ENCODE measurements at regions not wholly inside any gene's neighbourhood (a gene's known extent, or its start where the extent isn't known, plus 50 kb on each side); places are given as distances from the start of the nearest gene placed in this dataset.

DNA sequence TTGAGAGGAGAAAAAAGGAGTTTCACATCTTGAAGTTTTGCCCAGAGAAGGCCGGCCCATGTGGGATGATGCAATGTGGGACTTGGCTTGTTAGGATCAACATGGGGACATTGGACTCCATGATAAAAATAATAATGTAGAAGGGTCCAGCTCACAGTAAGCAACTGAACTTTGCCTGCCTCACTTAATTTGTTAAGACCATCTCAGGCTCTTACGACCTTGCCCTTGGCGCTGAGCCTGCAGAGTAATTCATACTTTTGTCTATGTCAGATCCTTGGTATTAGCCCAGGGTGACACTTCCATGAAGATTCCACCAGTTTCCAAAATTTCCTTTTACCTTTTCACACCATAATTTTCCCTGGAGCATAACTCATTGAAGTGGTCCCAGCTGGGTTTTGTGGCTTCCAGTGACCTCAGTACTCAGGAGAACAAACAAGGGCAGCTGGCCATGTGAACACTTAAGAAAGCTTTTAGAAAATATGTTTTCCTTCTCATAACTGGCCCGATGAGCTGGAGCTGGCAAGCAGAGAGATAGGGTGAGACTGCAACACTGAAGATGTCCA, 315.4 kb upstream of the RASGRP1 start:
- in situ Hi-C loops (cut with HindIII; ENCODE audit: low pct_unique_long_range_greater_than_20kb, low sequenced_read_pairs) = no loop called here
- no peak for DNase-seq (ENCODE audit: low read depth)

DNA sequence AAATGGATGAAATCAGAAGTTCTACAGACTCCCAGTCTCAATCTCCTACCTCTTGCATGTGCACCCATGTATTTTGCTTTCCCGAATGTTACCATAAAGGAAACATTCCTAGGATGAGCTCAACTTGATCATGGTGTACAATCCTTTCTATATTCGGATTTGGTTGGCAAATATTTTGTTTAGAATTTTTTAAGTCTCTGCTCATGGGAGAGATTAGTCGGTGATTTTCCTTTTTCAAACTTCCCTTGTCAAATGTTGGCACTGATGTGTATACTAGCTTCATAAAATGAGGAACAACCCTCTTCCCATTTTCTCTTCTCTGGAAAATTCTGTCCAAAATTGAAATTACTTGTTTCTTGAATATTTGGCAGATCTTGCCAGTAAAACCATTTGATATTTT, 317.6 kb upstream of the RASGRP1 start:
- DNase-seq (ENCODE audit: low read depth) = no peak
- in situ Hi-C loops (cut with HindIII; ENCODE audit: low pct_unique_long_range_greater_than_20kb, low sequenced_read_pairs) = no loop called here

DNA sequence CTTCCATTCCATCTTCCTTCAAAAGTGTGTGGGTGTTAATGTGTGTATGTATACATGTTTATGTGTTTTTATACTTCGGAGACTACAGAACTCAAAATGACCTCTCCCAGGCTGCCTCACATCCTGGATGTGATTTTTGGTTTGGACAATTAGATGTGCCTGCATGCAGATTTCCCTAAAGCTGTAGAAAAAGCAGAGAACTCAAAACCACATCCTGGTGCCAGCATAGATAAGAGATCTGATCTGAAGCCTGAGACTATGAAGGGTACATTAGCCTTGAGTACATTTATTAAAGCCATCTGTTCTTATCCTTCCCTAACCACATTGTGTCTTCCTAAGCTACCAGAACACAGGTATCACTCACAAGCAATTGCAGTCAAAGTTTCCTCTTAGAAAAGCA, 319.4 kb upstream of the RASGRP1 start:
- in situ Hi-C loops (cut with HindIII; ENCODE audit: low pct_unique_long_range_greater_than_20kb, low sequenced_read_pairs) = no loop called here
- DNase-seq (ENCODE audit: low read depth) = no peak

DNA sequence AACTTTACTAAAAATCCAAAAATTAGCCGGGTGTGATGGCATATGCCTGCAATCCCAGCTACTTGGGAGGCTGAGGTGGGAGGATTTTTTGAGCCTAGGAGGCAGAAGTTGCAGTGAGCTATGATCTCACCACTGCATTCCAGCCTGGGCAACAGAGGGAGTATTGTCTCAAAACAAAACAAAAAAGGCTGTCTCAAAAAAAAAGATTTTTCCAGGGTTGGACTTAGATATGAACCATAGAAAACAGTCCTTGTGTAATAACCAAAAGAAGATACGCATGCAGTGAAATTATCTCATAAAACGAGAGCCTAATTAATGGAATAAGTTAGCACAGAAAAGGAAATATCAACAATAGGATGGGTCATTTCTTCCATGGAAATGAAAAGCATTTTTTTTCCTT, 320.4 kb upstream of the RASGRP1 start:
- no peak for DNase-seq (ENCODE audit: low read depth)
- in situ Hi-C loops (cut with HindIII; ENCODE audit: low pct_unique_long_range_greater_than_20kb, low sequenced_read_pairs) = no loop called here

DNA sequence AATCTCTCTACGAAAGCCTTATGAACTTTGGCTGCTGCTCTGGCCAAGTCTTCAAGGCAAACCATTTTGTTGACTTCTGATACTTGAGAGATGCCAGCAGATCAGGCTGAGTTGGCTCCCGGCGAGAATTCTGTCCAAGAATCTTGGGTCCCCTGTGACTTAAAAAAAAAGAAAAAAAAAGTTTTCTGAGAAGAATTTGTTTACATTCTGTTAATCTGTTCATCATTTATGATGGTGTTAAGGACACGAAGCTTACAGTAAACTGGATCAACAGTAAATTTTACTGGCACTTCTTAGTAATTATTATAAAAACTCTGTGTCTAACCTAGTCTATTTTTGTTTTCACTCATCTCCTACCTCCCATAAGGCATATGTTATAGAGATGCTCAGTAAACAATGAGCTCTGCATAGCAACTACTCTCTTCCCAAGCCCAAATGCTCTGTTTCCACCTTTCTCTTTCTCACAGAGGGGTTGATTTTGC, 320.9 kb upstream of the RASGRP1 start:
- DNase-seq (ENCODE audit: low read depth) = no peak
- in situ Hi-C loops (cut with HindIII; ENCODE audit: low pct_unique_long_range_greater_than_20kb, low sequenced_read_pairs) = no loop called here

DNA sequence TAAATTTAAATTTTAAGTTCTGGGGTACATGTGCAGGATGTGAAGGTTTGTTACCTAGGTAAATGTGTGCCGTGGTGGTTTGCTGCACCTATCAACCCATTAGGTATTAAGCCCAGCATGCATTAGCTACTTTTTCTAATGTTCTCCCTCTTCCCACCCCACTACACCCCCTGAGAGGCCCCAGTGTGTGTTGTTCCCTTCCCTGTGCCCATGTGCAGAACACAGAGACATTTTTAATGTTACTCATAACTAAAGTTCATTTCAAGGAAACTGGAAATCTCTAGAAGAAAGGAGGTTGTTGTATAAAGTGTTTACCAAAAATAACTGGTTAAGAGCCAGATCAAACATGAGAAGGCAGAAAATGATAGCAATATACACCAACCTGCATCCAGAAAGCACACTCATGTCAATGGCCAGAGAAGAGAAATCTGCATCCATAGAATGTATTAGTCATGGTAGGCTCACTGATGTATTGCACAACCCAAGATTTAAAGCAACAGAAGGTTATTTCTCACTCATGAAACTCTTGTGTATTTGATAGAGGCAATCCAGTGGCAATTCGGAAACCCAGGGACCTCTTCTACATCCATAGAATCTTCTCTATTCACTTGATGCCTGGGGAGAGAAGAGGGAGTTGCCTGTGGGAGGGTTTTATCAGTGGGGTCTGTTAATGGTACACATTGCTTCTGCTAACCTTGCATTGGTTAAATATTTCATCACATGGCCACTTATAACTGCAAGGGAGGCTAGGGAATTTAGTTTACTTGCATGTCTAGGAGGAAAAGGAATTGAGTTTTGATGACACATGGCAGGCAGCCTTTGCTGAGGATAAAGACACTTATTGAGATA, 321.9 kb upstream of the RASGRP1 start:
- in situ Hi-C loops (cut with HindIII; ENCODE audit: low pct_unique_long_range_greater_than_20kb, low sequenced_read_pairs) = no loop called here
- DNase-seq (ENCODE audit: low read depth) = peak; percentile 58

DNA sequence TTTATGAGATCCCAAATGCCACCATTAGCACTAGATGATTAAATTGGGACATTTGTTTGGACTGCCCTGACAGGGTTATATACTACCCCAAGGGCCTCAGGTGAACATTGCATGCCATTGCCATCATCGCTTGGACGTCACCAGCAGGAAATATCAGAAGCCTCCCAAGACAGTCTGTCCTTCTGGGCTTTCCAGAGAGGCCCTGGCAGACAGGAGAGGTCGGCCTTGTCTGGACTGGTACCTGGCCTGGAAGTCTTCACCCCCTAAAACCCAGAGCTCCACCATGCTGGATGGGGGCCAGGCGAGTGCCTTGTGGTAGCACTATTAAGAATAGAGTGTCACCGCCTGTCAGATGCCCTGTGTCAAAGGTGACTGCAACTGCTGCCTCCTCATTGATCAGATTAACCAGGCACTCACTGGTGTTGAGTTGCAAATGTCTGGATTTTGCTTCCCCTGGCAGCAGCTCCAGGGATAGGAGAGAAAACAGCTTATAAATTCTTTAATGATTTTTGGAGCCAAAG, 324.1 kb upstream of the RASGRP1 start:
- peak; percentile 26 for DNase-seq (ENCODE audit: low read depth)
- in situ Hi-C loops (cut with HindIII; ENCODE audit: low pct_unique_long_range_greater_than_20kb, low sequenced_read_pairs) = no loop called here

DNA sequence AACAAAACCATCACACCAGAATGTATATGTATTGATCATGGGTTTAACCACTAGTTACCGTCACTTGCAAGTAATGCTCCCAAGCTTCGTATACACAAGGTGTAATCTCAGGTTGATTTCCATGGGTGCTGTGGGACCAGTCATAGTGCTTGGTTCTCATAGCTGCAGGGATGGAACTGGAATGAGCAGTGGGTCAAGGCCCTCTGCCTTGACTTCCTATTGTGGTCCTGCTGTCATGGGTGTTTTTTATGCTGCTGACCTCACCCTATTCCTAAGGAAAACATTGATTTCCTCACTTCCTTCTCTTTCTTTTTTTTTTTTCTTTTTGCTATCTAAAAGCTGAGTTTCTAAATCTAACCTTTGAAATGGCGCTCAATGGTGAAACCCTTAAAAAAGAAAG, 325.6 kb upstream of the RASGRP1 start:
- no peak for DNase-seq (ENCODE audit: low read depth)
- in situ Hi-C loops (cut with HindIII; ENCODE audit: low pct_unique_long_range_greater_than_20kb, low sequenced_read_pairs) = no loop called here

DNA sequence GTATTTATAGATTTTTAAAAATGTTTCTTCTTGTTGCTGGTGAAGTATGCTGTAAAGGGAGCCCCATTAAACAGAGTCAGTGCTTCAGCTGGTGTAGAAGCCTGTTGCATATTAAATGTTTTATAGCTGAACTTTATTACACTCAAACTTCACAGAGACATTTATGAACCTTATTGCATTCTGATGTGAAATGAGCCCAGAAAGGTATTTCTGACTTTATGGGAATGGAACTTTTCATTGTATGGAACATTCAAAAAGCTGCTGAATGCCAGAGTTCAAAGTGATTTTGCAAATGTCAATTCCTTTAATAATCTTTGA, 329.3 kb upstream of the RASGRP1 start:
- no peak for DNase-seq (ENCODE audit: low read depth)
- in situ Hi-C loops (cut with HindIII; ENCODE audit: low pct_unique_long_range_greater_than_20kb, low sequenced_read_pairs) = no loop called here

DNA sequence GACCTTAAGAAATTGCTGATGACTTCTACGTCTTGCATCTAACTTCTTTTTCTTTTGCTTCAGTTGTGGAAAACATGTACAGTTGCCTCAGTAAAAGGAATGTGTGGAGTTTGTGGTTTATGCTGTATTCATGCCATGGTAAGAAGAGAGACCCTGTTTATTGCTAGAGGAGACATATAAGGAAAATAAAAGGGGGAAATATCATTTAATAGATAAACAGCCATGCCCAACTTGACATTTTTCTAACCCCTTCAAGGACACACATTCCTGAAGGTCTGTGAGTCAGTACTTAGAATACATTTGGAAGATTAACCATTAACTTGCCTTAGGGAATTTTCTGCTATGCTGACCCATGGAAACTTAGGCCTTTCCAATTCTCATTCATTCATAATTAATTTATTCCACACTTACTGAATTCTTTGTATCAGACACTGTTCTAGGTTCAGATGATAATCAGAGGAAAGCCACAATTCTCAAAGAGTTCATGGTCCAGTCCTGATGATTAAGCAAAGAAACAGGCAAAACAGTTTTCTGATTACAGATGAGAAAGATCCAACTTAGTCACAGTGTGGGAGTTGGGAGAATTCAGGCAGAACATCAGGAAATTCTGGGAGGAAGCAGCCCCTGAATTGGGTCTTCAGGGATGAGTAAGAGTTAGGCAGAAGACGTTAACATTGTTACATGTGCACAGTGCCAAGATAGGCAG, 329.8 kb upstream of the RASGRP1 start:
- in situ Hi-C loops (cut with HindIII; ENCODE audit: low pct_unique_long_range_greater_than_20kb, low sequenced_read_pairs) = no loop called here
- peak; percentile 96 for DNase-seq (ENCODE audit: low read depth)

DNA sequence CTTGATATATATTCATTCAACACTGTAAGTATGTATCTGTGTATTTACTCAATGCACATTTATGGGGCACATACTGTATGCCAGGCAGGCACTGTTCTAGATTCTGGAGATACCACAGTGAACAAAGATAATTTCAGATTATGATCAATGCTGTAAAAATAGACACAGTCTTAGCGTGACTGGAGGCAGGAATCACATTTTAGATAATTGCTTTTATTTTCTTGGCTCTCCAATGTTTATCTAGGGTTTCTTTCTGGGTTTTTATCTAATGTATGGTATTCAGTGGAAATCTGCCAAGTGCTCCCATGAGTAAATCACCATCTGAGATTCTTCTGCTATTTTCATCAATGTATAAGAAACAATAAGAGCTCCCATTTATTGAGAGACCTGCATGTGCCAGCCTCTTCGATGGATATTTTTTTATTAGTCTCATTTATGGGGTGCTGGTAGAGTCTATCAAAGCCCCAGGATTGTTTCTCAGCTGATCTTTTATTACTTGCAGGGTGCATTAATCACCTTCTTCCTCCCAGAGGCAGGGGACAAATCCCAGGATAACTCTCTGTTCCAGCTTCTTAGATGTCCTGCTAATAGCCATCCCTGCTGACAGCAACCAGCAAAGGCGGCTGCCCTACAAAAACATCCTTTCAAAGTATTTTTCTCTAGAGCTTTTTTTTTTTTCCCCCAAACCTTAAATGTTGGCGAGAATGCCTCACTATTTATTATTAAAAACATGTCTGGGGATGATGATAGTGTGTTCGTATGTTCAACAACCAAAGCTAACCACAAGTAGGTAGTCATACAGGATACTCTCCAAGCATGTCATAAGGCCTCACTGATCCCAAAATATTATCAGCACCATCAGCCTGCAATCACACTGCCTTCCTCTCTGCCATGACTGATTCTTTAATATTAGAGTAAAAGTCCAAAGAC, 331.0 kb upstream of the RASGRP1 start:
- peak; percentile 54 for DNase-seq (ENCODE audit: low read depth)
- in situ Hi-C loops (cut with HindIII; ENCODE audit: low pct_unique_long_range_greater_than_20kb, low sequenced_read_pairs) = no loop called here

DNA sequence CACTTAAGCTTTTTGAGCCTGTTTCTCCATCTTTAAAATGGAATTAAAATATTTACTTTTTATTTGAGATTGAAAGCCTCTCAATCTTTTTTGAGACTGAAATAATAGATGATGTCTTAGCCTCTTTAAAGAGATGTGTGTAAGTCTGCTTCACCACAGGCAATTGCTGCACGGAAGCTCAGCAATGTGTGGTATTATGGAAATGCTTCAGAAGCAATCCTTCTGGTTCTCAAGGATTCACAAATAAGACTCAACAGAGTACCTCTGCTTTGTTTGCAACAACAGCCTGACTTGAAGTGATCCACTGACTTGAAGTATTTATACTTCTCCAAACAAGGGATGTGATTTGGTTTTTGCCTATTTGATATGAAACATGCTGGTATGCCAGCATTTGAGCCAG, 332.0 kb upstream of the RASGRP1 start:
- in situ Hi-C loops (cut with HindIII; ENCODE audit: low pct_unique_long_range_greater_than_20kb, low sequenced_read_pairs) = no loop called here
- DNase-seq (ENCODE audit: low read depth) = no peak

DNA sequence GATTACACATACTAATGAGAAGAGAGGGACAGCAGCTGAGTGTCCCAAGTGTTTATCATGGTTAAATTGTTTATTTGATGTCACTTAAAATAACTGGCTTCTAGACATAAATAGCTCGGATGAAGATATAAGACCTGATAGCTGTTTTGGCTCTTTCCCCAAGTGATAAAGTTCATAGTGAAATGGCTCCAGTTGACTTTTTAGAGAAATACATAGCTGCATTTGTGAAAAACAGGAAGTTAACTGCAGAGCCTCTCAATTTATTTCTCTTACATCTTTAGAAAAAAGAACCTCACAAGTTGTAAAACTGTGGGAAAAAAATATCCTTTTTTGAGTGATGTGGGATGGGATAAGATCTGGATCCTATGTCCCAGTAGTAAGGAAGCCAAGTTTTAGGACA, 332.9 kb upstream of the RASGRP1 start:
- in situ Hi-C loops (cut with HindIII; ENCODE audit: low pct_unique_long_range_greater_than_20kb, low sequenced_read_pairs) = no loop called here
- DNase-seq (ENCODE audit: low read depth) = no peak

DNA sequence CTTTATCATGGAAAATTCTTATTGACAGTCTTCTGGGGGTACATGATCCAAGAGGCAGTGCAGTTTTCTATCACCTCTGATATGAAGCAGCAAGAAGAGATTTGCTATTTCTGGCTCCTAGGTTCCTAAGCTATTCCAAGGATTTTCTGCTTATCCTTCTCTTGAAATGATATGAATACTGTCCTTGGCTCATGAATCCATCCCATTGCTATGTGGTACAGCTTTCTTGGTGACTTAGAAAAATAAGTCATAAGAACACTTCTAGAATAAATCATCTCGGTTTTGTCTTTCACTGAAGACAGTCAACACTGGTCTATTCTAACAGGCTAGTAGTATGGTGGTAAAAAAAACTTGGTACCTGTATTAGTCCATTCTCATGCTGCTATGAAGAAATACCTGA, 333.6 kb upstream of the RASGRP1 start:
- DNase-seq (ENCODE audit: low read depth) = no peak
- in situ Hi-C loops (cut with HindIII; ENCODE audit: low pct_unique_long_range_greater_than_20kb, low sequenced_read_pairs) = no loop called here

DNA sequence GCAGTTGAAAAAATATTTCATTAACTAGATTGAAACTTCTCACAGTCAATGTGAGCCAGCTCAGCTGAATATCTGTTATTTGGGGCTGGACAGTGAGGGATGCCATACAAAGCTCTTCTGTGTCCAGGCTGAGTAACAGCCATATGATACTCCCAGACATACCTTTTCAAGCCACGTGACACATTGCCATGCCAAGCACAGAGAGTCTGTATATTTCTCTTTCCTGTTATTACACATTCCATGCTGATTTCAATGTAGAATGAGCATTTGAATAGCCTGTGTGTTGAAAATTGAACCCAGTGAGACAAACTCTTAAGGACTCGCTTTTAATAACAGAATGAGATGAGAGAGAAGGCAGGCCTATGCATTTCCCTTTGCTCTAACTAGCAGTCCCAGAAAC, 334.7 kb upstream of the RASGRP1 start:
- in situ Hi-C loops (cut with HindIII; ENCODE audit: low pct_unique_long_range_greater_than_20kb, low sequenced_read_pairs) = no loop called here
- no peak for DNase-seq (ENCODE audit: low read depth)

DNA sequence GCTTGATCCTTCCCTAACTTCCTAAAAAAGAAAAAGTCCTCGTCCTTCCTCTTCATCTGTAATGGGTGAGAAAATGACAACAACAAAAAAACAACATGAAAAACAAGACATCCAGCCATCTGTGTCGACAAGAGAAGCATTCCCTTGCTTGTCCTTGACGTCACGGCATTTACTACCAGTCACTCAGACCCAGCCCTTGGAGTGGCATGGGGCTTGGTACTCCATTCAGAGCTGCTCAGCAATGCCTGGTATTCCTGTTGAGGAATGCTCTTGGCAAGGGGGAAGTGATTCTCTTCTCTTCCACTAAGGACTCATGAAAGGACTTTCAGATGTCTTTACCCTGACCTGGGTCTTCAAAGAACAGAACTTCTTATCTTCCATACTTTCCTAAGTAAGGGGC, 339.7 kb upstream of the RASGRP1 start:
- no peak for DNase-seq (ENCODE audit: low read depth)
- in situ Hi-C loops (cut with HindIII; ENCODE audit: low pct_unique_long_range_greater_than_20kb, low sequenced_read_pairs) = no loop called here

DNA sequence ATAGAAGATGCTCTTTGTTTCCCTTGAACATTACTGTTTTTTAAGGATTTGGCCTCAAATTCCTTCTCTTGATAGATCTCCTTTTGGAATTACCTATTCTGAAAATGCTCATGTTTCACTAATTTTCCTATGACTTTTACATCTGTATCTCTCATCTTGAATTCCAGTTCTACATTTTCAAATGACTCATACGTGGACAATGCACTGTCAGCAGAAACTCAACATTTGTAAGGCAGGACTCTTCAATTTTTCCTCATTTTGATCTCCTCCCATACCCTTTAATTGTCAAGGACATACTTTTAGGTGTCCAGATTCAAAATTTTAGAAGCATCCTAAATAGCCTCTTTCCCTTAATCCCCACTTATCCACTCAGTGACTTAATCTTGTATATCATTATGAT, 341.0 kb upstream of the RASGRP1 start:
- no peak for DNase-seq (ENCODE audit: low read depth)
- in situ Hi-C loops (cut with HindIII; ENCODE audit: low pct_unique_long_range_greater_than_20kb, low sequenced_read_pairs) = no loop called here

DNA sequence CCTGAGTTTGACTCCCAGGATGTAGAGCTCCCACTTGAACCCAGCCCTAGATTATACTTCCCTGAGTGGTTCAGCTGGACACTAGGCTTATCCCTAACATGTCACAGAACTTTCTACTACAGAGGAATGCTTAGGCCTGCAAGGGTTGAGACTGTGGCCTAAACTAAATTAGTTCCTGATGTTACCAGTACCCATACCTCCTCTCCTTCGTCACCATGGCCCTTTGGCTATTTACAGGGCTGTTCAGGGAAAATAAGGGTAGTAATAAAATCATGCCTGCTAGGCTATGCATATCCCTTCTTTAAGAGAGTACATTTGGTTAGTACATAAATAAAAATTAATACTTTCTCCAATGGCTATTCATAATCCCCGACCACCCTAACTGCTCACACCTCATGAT, 356.4 kb upstream of the RASGRP1 start:
- in situ Hi-C loops (cut with HindIII; ENCODE audit: low pct_unique_long_range_greater_than_20kb, low sequenced_read_pairs) = no loop called here
- no peak for DNase-seq (ENCODE audit: low read depth)
